HEK293 (cell line): ENCODE measurements at regions not wholly inside any gene's neighbourhood (a gene's known extent, or its start where the extent isn't known, plus 50 kb on each side); places are given as distances from the start of the nearest gene placed in this dataset.

Source experiments
- CTCF ChIA-PET: fragments of 350-600 bp; formaldehyde crosslinking; extraction: SDS; loops from one replicate; lab custom pipeline; 2021; ENCODE audit warnings: antibody characterized with exemption; lab: Yijun Ruan, JAX
- POLR2A ChIA-PET: fragments of 300-600 bp; formaldehyde crosslinking; extraction: SDS; loops from one replicate; lab custom pipeline; 2020; ENCODE audit warnings: antibody characterized with exemption, inconsistent platforms; lab: Yijun Ruan, JAX
- H3K27ac ChIP-seq: fragments of 200-500 bp; sonication (Bioruptor generic); 2 replicates; pipeline ENCODE4 v1.5.1; 2014; ENCODE audit warnings: low read depth, low read length, control low read depth, inconsistent platforms; ENCODE audit errors: extremely low read depth
- H3K36me3 ChIP-seq, 2 experiments: fragments of 200-500 bp in 1 of 2; sonication (Bioruptor generic) in 1 of 2; 1 replicate in 1 of 2; 2 replicates in 1 of 2; pipeline ENCODE4 v1.5.1; 2014 to 2017; ENCODE audit warnings: inconsistent platforms in 2 of 2, low read length in 2 of 2; ENCODE audit not compliant: control insufficient read depth in 2 of 2, insufficient read depth in 1 of 2
- H3K4me1 ChIP-seq: fragments of 200-500 bp; sonication (Bioruptor generic); 2 replicates; pipeline ENCODE4 v1.5.1; 2014; ENCODE audit warnings: mild to moderate bottlenecking, low read length, inconsistent platforms; ENCODE audit not compliant: control insufficient read depth, insufficient read depth
- H3K4me3 ChIP-seq: 2 replicates; pipeline ENCODE4 v1.5.1; 2011; ENCODE audit warnings: low read depth, mild to moderate bottlenecking, control low read depth, low read length, moderate library complexity
- H3K9me3 ChIP-seq: fragments of 200-500 bp; sonication (Bioruptor generic); 2 replicates; pipeline ENCODE4 v1.5.1; 2014; ENCODE audit warnings: low read depth, low read length, inconsistent platforms; ENCODE audit not compliant: control insufficient read depth, insufficient read depth
- MYNN ChIP-seq: fragments of 450-650 bp; formaldehyde crosslinking; IDR thresholded peaks from 2 replicates; pipeline ENCODE4 v1.5.1; 2016; ENCODE audit warnings: missing biosample characterization, missing genetic modification characterization, borderline replicate concordance
- RBAK ChIP-seq: fragments of 450-650 bp; formaldehyde crosslinking; IDR thresholded peaks from 2 replicates; pipeline ENCODE4 v1.5.1; 2016; ENCODE audit warnings: missing biosample characterization, missing genetic modification characterization
- SCRT1 ChIP-seq: fragments of 450-650 bp; formaldehyde crosslinking; IDR thresholded peaks from 2 replicates; pipeline ENCODE4 v1.5.1; 2016; ENCODE audit warnings: missing biosample characterization, missing genetic modification characterization, borderline replicate concordance
- ZNF132 ChIP-seq: fragments of 450-650 bp; formaldehyde crosslinking; IDR thresholded peaks from 2 replicates; pipeline ENCODE4 v1.5.1; 2017; ENCODE audit warnings: missing biosample characterization, missing genetic modification characterization, borderline replicate concordance
- ZNF157 ChIP-seq: fragments of 450-650 bp; formaldehyde crosslinking; IDR thresholded peaks from 2 replicates; pipeline ENCODE4 v1.5.1; 2016; ENCODE audit warnings: missing biosample characterization, missing genetic modification characterization
- ZNF223 ChIP-seq: fragments of 450-650 bp; formaldehyde crosslinking; IDR thresholded peaks from 2 replicates; pipeline ENCODE4 v1.5.1; 2016; ENCODE audit warnings: missing biosample characterization, missing genetic modification characterization
- ZNF311 ChIP-seq: fragments of 450-650 bp; formaldehyde crosslinking; IDR thresholded peaks from 2 replicates; pipeline ENCODE4 v1.5.1; 2017; ENCODE audit warnings: missing biosample characterization, missing genetic modification characterization, borderline replicate concordance
- ZNF426 ChIP-seq: fragments of 450-650 bp; formaldehyde crosslinking; IDR thresholded peaks from 2 replicates; pipeline ENCODE4 v1.5.1; 2017; ENCODE audit warnings: missing biosample characterization, missing genetic modification characterization, mild to moderate bottlenecking, inconsistent platforms, moderate library complexity
- ZNF623 ChIP-seq: fragments of 450-650 bp; formaldehyde crosslinking; IDR thresholded peaks from 2 replicates; pipeline ENCODE4 v1.5.1; 2016; ENCODE audit warnings: missing biosample characterization, missing genetic modification characterization
- ZSCAN16 ChIP-seq: fragments of 450-650 bp; formaldehyde crosslinking; IDR thresholded peaks from 2 replicates; pipeline ENCODE4 v1.5.1; 2016; ENCODE audit warnings: missing biosample characterization, missing genetic modification characterization
- TF ChIP-seq, protein P1 (sequence below): fragments of 450-650 bp; formaldehyde crosslinking; IDR thresholded peaks from 2 replicates; pipeline ENCODE4 v1.5.1; 2016; ENCODE audit warnings: missing biosample characterization, missing genetic modification characterization
- TF ChIP-seq, protein P2 (sequence below): fragments of 450-650 bp; formaldehyde crosslinking; IDR thresholded peaks from 2 replicates; pipeline ENCODE4 v1.5.1; 2017; ENCODE audit warnings: missing biosample characterization, mild to moderate bottlenecking, missing genetic modification characterization, moderate library complexity
- TF ChIP-seq, protein P3 (sequence below): fragments of 450-650 bp; formaldehyde crosslinking; IDR thresholded peaks from 2 replicates; pipeline ENCODE4 v1.5.1; 2016; ENCODE audit warnings: missing biosample characterization, missing genetic modification characterization
- TF ChIP-seq, protein P4 (sequence below): fragments of 450-650 bp; formaldehyde crosslinking; IDR thresholded peaks from 2 replicates; pipeline ENCODE4 v1.5.1; 2016; ENCODE audit warnings: missing biosample characterization, missing genetic modification characterization
- TF ChIP-seq, protein P5 (sequence below): fragments of 450-650 bp; formaldehyde crosslinking; IDR thresholded peaks from 2 replicates; pipeline ENCODE4 v1.5.1; 2016; ENCODE audit warnings: missing biosample characterization, missing genetic modification characterization
- TF ChIP-seq, protein P6 (sequence below): sonication (generic); formaldehyde crosslinking; IDR thresholded peaks from 2 replicates; pipeline ENCODE4 v1.8.1; 2022; ENCODE audit warnings: mild to moderate bottlenecking, moderate library complexity, missing genetic modification reagents
- TF ChIP-seq, protein P7 (sequence below): fragments of 450-650 bp; formaldehyde crosslinking; IDR thresholded peaks from 2 replicates; pipeline ENCODE4 v1.5.1; 2016; ENCODE audit warnings: missing biosample characterization, missing genetic modification characterization
- TF ChIP-seq, protein P8 (sequence below): fragments of 450-650 bp; IDR thresholded peaks from 2 replicates; pipeline ENCODE4 v1.5.1; 2018; ENCODE audit warnings: missing biosample characterization, mild to moderate bottlenecking, missing genetic modification characterization

DNA sequence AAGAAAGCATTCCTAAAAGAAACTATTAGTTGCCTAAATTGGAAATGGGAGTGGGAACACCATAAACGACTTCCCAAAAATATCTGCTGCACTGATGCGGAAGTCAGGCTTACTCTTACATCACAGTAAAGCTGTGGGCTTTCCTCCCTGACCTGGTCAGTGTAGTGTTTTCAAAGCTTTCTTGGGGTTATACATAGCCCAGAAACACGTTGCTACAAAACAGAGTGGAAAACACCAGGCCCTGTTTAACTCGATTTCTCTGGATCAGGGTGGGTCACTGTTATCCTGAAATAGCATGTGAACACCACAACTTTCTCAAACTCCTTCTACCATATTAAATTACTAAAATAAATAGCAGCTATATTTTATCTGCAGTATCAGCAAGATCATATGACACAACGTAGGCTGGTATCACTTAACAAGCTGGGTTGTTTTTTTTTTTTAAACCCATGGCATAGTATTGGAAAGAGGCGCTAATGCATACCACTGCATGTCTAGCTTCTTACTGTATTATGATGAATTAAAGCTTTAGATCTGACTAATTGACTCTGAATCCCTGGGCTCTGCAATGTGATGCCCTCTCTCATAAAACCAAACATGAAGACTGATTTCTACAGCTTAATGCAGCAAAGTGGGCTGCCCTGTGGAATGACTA lies 184.6 kb downstream of the TGFB2 start:
- POLR2A ChIA-PET = no interaction called here
- no peaks in the 10 kb centered on the region for H3K36me3 ChIP-seq

DNA sequence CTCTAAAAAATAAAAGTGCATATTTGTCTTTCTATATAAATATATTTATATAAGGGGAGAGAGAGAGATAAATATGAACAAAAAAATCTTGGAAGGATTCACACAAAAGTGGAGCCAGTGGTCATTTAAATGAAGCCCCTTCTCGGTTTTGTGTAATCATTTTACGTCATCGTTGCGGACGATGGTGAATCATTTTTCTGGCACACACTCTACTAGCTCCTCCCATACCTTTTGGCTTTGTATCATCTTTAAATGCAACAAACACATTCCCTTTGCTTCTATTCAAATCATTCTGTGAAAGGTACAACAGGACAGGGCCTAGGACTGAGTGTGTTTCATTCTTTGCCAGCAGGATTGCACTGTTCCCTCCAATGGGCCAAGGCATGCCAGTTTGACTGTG lies 186.8 kb downstream of the TGFB2 start:
- CTCF ChIA-PET = interaction anchor here (1.5 kb wide), 1 partner anchor 9 kb away, joined by 3 read pairs; no protein-coding TSS in a partner anchor
- Histone ChIP-seq H3K4me3 (no peak overlapping the region), H3K27ac (no peak overlapping the region), H3K4me1 (0 out of 2 replicates have a peak, but pooled peaks cover 2% of the 10 kb centered on the region), H3K9me3 (no peaks in the 10 kb centered on the region), H3K36me3 (no peaks in the 10 kb centered on the region)
- POLR2A ChIA-PET = no interaction called here
- no peak for TF ChIP-seq ZNF132 (tag by site-specific recombination)
- TF ChIP-seq, protein P1, sequence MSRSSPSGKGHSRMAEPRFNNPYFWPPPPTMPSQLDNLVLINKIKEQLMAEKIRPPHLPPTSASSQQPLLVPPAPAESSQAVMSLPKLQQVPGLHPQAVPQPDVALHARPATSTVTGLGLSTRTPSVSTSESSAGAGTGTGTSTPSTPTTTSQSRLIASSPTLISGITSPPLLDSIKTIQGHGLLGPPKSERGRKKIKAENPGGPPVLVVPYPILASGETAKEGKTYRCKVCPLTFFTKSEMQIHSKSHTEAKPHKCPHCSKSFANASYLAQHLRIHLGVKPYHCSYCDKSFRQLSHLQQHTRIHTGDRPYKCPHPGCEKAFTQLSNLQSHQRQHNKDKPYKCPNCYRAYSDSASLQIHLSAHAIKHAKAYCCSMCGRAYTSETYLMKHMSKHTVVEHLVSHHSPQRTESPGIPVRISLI = no peak
- TF ChIP-seq ZNF223 (tag by site-specific recombination) = no peak
- TF ChIP-seq, protein P2, sequence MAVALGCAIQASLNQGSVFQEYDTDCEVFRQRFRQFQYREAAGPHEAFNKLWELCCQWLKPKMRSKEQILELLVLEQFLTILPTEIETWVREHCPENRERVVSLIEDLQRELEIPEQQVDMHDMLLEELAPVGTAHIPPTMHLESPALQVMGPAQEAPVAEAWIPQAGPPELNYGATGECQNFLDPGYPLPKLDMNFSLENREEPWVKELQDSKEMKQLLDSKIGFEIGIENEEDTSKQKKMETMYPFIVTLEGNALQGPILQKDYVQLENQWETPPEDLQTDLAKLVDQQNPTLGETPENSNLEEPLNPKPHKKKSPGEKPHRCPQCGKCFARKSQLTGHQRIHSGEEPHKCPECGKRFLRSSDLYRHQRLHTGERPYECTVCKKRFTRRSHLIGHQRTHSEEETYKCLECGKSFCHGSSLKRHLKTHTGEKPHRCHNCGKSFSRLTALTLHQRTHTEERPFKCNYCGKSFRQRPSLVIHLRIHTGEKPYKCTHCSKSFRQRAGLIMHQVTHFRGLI = no peak
- TF ChIP-seq ZNF311 (tag by site-specific recombination) = no peak
- TF ChIP-seq, protein P3, sequence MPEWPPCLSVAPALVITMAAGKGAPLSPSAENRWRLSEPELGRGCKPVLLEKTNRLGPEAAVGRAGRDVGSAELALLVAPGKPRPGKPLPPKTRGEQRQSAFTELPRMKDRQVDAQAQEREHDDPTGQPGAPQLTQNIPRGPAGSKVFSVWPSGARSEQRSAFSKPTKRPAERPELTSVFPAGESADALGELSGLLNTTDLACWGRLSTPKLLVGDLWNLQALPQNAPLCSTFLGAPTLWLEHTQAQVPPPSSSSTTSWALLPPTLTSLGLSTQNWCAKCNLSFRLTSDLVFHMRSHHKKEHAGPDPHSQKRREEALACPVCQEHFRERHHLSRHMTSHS (tag by site-specific recombination) = no peak
- no peak for TF ChIP-seq SCRT1
- TF ChIP-seq ZNF157 (tag by site-specific recombination) = no peak
- TF ChIP-seq, protein P4, sequence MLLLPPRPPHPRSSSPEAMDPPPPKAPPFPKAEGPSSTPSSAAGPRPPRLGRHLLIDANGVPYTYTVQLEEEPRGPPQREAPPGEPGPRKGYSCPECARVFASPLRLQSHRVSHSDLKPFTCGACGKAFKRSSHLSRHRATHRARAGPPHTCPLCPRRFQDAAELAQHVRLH (tag by site-specific recombination) = no peak
- TF ChIP-seq, protein P5, sequence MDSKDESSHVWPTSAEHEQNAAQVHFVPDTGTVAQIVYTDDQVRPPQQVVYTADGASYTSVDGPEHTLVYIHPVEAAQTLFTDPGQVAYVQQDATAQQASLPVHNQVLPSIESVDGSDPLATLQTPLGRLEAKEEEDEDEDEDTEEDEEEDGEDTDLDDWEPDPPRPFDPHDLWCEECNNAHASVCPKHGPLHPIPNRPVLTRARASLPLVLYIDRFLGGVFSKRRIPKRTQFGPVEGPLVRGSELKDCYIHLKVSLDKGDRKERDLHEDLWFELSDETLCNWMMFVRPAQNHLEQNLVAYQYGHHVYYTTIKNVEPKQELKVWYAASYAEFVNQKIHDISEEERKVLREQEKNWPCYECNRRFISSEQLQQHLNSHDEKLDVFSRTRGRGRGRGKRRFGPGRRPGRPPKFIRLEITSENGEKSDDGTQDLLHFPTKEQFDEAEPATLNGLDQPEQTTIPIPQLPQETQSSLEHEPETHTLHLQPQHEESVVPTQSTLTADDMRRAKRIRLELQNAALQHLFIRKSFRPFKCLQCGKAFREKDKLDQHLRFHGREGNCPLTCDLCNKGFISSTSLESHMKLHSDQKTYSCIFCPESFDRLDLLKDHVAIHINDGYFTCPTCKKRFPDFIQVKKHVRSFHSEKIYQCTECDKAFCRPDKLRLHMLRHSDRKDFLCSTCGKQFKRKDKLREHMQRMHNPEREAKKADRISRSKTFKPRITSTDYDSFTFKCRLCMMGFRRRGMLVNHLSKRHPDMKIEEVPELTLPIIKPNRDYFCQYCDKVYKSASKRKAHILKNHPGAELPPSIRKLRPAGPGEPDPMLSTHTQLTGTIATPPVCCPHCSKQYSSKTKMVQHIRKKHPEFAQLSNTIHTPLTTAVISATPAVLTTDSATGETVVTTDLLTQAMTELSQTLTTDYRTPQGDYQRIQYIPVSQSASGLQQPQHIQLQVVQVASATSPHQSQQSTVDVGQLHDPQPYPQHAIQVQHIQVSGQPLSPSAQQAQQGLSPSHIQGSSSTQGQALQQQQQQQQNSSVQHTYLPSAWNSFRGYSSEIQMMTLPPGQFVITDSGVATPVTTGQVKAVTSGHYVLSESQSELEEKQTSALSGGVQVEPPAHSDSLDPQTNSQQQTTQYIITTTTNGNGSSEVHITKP = no peak
- no peak for TF ChIP-seq ZSCAN16 (tag by site-specific recombination)
- no peak for TF ChIP-seq RBAK (tag by site-specific recombination)
- TF ChIP-seq, protein P6, sequence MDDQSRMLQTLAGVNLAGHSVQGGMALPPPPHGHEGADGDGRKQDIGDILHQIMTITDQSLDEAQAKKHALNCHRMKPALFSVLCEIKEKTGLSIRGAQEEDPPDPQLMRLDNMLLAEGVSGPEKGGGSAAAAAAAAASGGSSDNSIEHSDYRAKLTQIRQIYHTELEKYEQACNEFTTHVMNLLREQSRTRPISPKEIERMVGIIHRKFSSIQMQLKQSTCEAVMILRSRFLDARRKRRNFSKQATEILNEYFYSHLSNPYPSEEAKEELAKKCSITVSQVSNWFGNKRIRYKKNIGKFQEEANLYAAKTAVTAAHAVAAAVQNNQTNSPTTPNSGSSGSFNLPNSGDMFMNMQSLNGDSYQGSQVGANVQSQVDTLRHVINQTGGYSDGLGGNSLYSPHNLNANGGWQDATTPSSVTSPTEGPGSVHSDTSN = no peak
- TF ChIP-seq, protein P7, sequence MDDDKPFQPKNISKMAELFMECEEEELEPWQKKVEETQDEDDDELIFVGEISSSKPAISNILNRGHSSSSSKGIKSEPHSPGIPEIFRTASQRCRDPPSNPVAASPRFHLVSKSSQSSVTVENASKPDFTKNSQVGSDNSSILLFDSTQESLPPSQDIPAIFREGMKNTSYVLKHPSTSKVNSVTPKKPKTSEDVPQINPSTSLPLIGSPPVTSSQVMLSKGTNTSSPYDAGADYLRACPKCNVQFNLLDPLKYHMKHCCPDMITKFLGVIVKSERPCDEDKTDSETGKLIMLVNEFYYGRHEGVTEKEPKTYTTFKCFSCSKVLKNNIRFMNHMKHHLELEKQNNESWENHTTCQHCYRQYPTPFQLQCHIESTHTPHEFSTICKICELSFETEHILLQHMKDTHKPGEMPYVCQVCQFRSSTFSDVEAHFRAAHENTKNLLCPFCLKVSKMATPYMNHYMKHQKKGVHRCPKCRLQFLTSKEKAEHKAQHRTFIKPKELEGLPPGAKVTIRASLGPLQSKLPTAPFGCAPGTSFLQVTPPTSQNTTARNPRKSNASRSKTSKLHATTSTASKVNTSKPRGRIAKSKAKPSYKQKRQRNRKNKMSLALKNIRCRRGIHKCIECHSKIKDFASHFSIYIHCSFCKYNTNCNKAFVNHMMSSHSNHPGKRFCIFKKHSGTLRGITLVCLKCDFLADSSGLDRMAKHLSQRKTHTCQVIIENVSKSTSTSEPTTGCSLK (tag by site-specific recombination) = no peak
- no peak for TF ChIP-seq ZNF623
- TF ChIP-seq MYNN = no peak

More for the DNA sequence above, 184.6 kb downstream of the TGFB2 start:
- Histone ChIP-seq H3K4me1 (peaks cover 5% of the 10 kb centered on the region; the same call in 1 of the 2 replicates), H3K9me3 (no peaks in the 10 kb centered on the region), H3K27ac (no peak overlapping the region), H3K4me3 (no peak overlapping the region)
- TF ChIP-seq, protein P8, sequence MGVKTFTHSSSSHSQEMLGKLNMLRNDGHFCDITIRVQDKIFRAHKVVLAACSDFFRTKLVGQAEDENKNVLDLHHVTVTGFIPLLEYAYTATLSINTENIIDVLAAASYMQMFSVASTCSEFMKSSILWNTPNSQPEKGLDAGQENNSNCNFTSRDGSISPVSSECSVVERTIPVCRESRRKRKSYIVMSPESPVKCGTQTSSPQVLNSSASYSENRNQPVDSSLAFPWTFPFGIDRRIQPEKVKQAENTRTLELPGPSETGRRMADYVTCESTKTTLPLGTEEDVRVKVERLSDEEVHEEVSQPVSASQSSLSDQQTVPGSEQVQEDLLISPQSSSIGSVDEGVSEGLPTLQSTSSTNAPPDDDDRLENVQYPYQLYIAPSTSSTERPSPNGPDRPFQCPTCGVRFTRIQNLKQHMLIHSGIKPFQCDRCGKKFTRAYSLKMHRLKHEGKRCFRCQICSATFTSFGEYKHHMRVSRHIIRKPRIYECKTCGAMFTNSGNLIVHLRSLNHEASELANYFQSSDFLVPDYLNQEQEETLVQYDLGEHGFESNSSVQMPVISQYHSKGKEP (tag by site-specific recombination) = 0 out of 2 replicates have a peak, but pooled peaks have one; percentile 54
- TF ChIP-seq ZNF426 (tag by site-specific recombination) = no peak
- CTCF ChIA-PET = interaction anchor here (0.6 to 0.9 kb wide), 4 partner anchors 9 to 52 kb away, joined by 3 to 5 read pairs (median 4); no protein-coding TSS in a partner anchor
